ENCODE measurements at regions not wholly inside any gene's neighbourhood (a gene's known extent, or its start where the extent isn't known, plus 50 kb on each side); places are given as distances from the start of the nearest gene placed in this dataset.

GRCh38 chr16:65760874-65761273, 605.6 kb upstream of the CDH5 start:
- H3K9me3 ChIP-seq (ENCODE audit: control insufficient read depth, low read length): no peaks in the 10 kb centered on the region
- ATAC-seq (ENCODE audit: low FRiP score) (no peak), DNase-seq (no peak)
- 84 to 92% methylated on average over 4 of the region's 4 CpGs for whole genome bisulfite sequencing, 2 donors
- H3K36me3 ChIP-seq (ENCODE audit: control insufficient read depth in 1 of 2, insufficient read depth in 2 of 2, low read length in 1 of 2): no peaks in the 10 kb centered on the region
- H3K4me3 ChIP-seq (ENCODE audit: low read length in 2 of 2): no peak overlapping the region
- H3K4me1 ChIP-seq (ENCODE audit: control insufficient read depth in 1 of 2, insufficient read depth in 2 of 2, low read length in 2 of 2): no peaks in the 10 kb centered on the region
- no peak overlapping the region for H3K27ac ChIP-seq (ENCODE audit: low read depth in 1 of 2, low read length in 2 of 2)
- intact Hi-C loops (cut with DNase I): no loop called here
- no peaks in the 10 kb centered on the region for H3K27me3 ChIP-seq (ENCODE audit: control insufficient read depth in 1 of 2, insufficient read depth in 2 of 2, low read length in 1 of 2)

GRCh38 chr16:65758620-65759019, 607.9 kb upstream of the CDH5 start:
- intact Hi-C loops (cut with DNase I): no loop called here
- 79 to 80% methylated on average over 4 of the region's 4 CpGs for WGBS, 2 donors
- H3K27ac ChIP-seq (ENCODE audit: low read depth in 1 of 2, low read length in 2 of 2): no peak overlapping the region
- no peak overlapping the region for H3K4me3 ChIP-seq (ENCODE audit: low read length in 2 of 2)
- H3K36me3 ChIP-seq (ENCODE audit: control insufficient read depth in 1 of 2, insufficient read depth in 2 of 2, low read length in 1 of 2): no peaks in the 10 kb centered on the region
- H3K4me1 ChIP-seq (ENCODE audit: control insufficient read depth in 1 of 2, insufficient read depth in 2 of 2, low read length in 2 of 2): no peaks in the 10 kb centered on the region
- DNase-seq: no peak
- ATAC-seq (ENCODE audit: low FRiP score): no peak
- H3K9me3 ChIP-seq (ENCODE audit: control insufficient read depth, low read length): no peaks in the 10 kb centered on the region
- no peaks in the 10 kb centered on the region for H3K27me3 ChIP-seq (ENCODE audit: control insufficient read depth in 1 of 2, insufficient read depth in 2 of 2, low read length in 1 of 2)

- 74 to 91% methylated on average over 4 of the region's 4 CpGs for whole genome bisulfite sequencing, 2 donors
- no peak for DNase-seq
- Histone ChIP-seq H3K36me3 (ENCODE audit: control insufficient read depth in 1 of 2, insufficient read depth in 2 of 2, low read length in 1 of 2) (no peaks in the 10 kb centered on the region), H3K4me1 (ENCODE audit: control insufficient read depth in 1 of 2, insufficient read depth in 2 of 2, low read length in 2 of 2) (no peaks in the 10 kb centered on the region), H3K27me3 (ENCODE audit: control insufficient read depth in 1 of 2, insufficient read depth in 2 of 2, low read length in 1 of 2) (no peaks in the 10 kb centered on the region), H3K9me3 (ENCODE audit: control insufficient read depth, low read length) (no peaks in the 10 kb centered on the region), H3K27ac (ENCODE audit: low read depth in 1 of 2, low read length in 2 of 2) (no peak overlapping the region), H3K4me3 (ENCODE audit: low read length in 2 of 2) (no peak overlapping the region)
- intact Hi-C loops (cut with DNase I): no loop called here
- ATAC-seq (ENCODE audit: low FRiP score): no peak
Measured at GRCh38 chr16:65757064-65757463, 609.4 kb upstream of the CDH5 start.

- no peaks in the 10 kb centered on the region for H3K4me1 ChIP-seq (ENCODE audit: control insufficient read depth in 1 of 2, insufficient read depth in 2 of 2, low read length in 2 of 2)
- intact Hi-C loops (cut with DNase I): no loop called here
Measured at GRCh38 chr16:65756163-65756562, 610.3 kb upstream of the CDH5 start.

GRCh38 chr16:65754820-65755691, 611.4 kb upstream of the CDH5 start:
- DNase-seq: no peak
- intact Hi-C loops (cut with DNase I): no loop called here
- Histone ChIP-seq H3K4me3 (ENCODE audit: low read length in 2 of 2) (no peak overlapping the region), H3K36me3 (ENCODE audit: control insufficient read depth in 1 of 2, insufficient read depth in 2 of 2, low read length in 1 of 2) (no peaks in the 10 kb centered on the region), H3K4me1 (ENCODE audit: control insufficient read depth in 1 of 2, insufficient read depth in 2 of 2, low read length in 2 of 2) (no peaks in the 10 kb centered on the region), H3K9me3 (ENCODE audit: control insufficient read depth, low read length) (no peaks in the 10 kb centered on the region), H3K27me3 (ENCODE audit: control insufficient read depth in 1 of 2, insufficient read depth in 2 of 2, low read length in 1 of 2) (no peaks in the 10 kb centered on the region), H3K27ac (ENCODE audit: low read depth in 1 of 2, low read length in 2 of 2) (no peak overlapping the region)
- ATAC-seq (ENCODE audit: low FRiP score): no peak
- 87 to 88% methylated on average over 19 of the region's 19 CpGs for WGBS, 2 donors

More at GRCh38 chr16:65756163-65756562, 610.3 kb upstream of the CDH5 start:
- H3K4me3 ChIP-seq (ENCODE audit: low read length in 2 of 2): no peak overlapping the region
- no peaks in the 10 kb centered on the region for H3K9me3 ChIP-seq (ENCODE audit: control insufficient read depth, low read length)
- ATAC-seq (ENCODE audit: low FRiP score): no peak
- 70 to 93% methylated on average over 4 of the region's 4 CpGs for whole genome bisulfite sequencing, 2 donors
- no peaks in the 10 kb centered on the region for H3K36me3 ChIP-seq (ENCODE audit: control insufficient read depth in 1 of 2, insufficient read depth in 2 of 2, low read length in 1 of 2)
- no peak overlapping the region for H3K27ac ChIP-seq (ENCODE audit: low read depth in 1 of 2, low read length in 2 of 2)
- DNase-seq: no peak
- H3K27me3 ChIP-seq (ENCODE audit: control insufficient read depth in 1 of 2, insufficient read depth in 2 of 2, low read length in 1 of 2): no peaks in the 10 kb centered on the region

GRCh38 chr16:65752522-65752844, 614.0 kb upstream of the CDH5 start:
- no peak for DNase-seq
- WGBS, 2 donors: 67 to 74% methylated on average over 1 of the region's 1 CpG
- no peaks in the 10 kb centered on the region for H3K36me3 ChIP-seq (ENCODE audit: control insufficient read depth in 1 of 2, insufficient read depth in 2 of 2, low read length in 1 of 2)
- ATAC-seq (ENCODE audit: low FRiP score): no peak
- intact Hi-C loops (cut with DNase I): no loop called here
- no peak overlapping the region for H3K4me3 ChIP-seq (ENCODE audit: low read length in 2 of 2)
- no peak overlapping the region for H3K27ac ChIP-seq (ENCODE audit: low read depth in 1 of 2, low read length in 2 of 2)
- H3K27me3 ChIP-seq (ENCODE audit: control insufficient read depth in 1 of 2, insufficient read depth in 2 of 2, low read length in 1 of 2): no peaks in the 10 kb centered on the region
- no peaks in the 10 kb centered on the region for H3K9me3 ChIP-seq (ENCODE audit: control insufficient read depth, low read length)
- no peaks in the 10 kb centered on the region for H3K4me1 ChIP-seq (ENCODE audit: control insufficient read depth in 1 of 2, insufficient read depth in 2 of 2, low read length in 2 of 2)

GRCh38 chr16:65751622-65752521, 614.6 kb upstream of the CDH5 start:
- Histone ChIP-seq H3K27me3 (ENCODE audit: control insufficient read depth in 1 of 2, insufficient read depth in 2 of 2, low read length in 1 of 2) (no peaks in the 10 kb centered on the region), H3K27ac (ENCODE audit: low read depth in 1 of 2, low read length in 2 of 2) (no peak overlapping the region), H3K9me3 (ENCODE audit: control insufficient read depth, low read length) (no peaks in the 10 kb centered on the region), H3K36me3 (ENCODE audit: control insufficient read depth in 1 of 2, insufficient read depth in 2 of 2, low read length in 1 of 2) (no peaks in the 10 kb centered on the region), H3K4me1 (ENCODE audit: control insufficient read depth in 1 of 2, insufficient read depth in 2 of 2, low read length in 2 of 2) (no peaks in the 10 kb centered on the region), H3K4me3 (ENCODE audit: low read length in 2 of 2) (no peak overlapping the region)
- 78 to 85% methylated on average over 8 of the region's 8 CpGs for WGBS, 2 donors
- DNase-seq (no peak), ATAC-seq (ENCODE audit: low FRiP score) (no peak)
- intact Hi-C loops (cut with DNase I): no loop called here

GRCh38 chr16:65749506-65749905, 617.0 kb upstream of the CDH5 start:
- intact Hi-C loops (cut with DNase I): no loop called here

More at GRCh38 chr16:65749506-65749905, 617.0 kb upstream of the CDH5 start:
- Histone ChIP-seq H3K27ac (ENCODE audit: low read depth in 1 of 2, low read length in 2 of 2) (no peak overlapping the region), H3K36me3 (ENCODE audit: control insufficient read depth in 1 of 2, insufficient read depth in 2 of 2, low read length in 1 of 2) (no peaks in the 10 kb centered on the region), H3K27me3 (ENCODE audit: control insufficient read depth in 1 of 2, insufficient read depth in 2 of 2, low read length in 1 of 2) (no peaks in the 10 kb centered on the region), H3K4me3 (ENCODE audit: low read length in 2 of 2) (no peak overlapping the region), H3K9me3 (ENCODE audit: control insufficient read depth, low read length) (no peaks in the 10 kb centered on the region), H3K4me1 (ENCODE audit: control insufficient read depth in 1 of 2, insufficient read depth in 2 of 2, low read length in 2 of 2) (no peaks in the 10 kb centered on the region)
- 67 to 71% methylated on average over 6 of the region's 6 CpGs for WGBS, 2 donors
- ATAC-seq (ENCODE audit: low FRiP score): no peak
- DNase-seq: no peak
